ENCODE measurements at regions not wholly inside any gene's neighbourhood (a gene's known extent, or its start where the extent isn't known, plus 50 kb on each side); places are given as distances from the start of the nearest gene placed in this dataset.

DNA sequence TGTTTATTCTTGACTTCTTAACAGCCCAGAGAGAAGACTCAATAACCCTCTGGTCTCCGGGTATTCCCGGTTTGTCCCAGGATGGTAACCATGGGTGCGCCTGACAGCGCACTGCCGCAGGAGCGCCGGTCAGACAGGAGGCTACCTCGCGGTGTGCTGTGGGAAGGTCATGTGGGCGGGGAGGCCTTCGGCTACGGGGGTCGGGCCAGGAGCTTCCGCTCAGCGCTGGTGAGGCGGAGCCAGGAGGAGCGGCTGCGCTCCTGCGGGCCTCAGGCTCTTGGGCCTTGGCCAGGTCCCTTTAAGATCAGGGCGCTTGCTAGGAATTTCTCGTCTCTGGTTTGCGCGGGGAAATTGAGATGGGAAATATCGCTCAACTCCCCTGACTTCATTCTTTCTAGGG lies 182.3 kb upstream of the NDN start:
- TF ChIP-seq, protein P1, sequence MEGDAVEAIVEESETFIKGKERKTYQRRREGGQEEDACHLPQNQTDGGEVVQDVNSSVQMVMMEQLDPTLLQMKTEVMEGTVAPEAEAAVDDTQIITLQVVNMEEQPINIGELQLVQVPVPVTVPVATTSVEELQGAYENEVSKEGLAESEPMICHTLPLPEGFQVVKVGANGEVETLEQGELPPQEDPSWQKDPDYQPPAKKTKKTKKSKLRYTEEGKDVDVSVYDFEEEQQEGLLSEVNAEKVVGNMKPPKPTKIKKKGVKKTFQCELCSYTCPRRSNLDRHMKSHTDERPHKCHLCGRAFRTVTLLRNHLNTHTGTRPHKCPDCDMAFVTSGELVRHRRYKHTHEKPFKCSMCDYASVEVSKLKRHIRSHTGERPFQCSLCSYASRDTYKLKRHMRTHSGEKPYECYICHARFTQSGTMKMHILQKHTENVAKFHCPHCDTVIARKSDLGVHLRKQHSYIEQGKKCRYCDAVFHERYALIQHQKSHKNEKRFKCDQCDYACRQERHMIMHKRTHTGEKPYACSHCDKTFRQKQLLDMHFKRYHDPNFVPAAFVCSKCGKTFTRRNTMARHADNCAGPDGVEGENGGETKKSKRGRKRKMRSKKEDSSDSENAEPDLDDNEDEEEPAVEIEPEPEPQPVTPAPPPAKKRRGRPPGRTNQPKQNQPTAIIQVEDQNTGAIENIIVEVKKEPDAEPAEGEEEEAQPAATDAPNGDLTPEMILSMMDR (IDR thresholded peaks at IDR 0.05), result no peak
- TF ChIP-seq POLR2A (IDR thresholded peaks at IDR 0.05) (no peak), POLR2AphosphoS5 (IDR thresholded peaks at IDR 0.05) (no peak)

All from prostate gland (tissue), 2 donors.